Limb (tissue), 2 donors: ENCODE measurements at regions not wholly inside any gene's neighbourhood (a gene's known extent, or its start where the extent isn't known, plus 50 kb on each side); places are given as distances from the start of the nearest gene placed in this dataset.

Experiments used
- DNase-seq, 2 donors: peaks; one replicate each; pipeline ENCODE4 v3.0.0-alpha.2; 2016; ENCODE audit errors: extremely low spot score in 2 of 2

DNA sequence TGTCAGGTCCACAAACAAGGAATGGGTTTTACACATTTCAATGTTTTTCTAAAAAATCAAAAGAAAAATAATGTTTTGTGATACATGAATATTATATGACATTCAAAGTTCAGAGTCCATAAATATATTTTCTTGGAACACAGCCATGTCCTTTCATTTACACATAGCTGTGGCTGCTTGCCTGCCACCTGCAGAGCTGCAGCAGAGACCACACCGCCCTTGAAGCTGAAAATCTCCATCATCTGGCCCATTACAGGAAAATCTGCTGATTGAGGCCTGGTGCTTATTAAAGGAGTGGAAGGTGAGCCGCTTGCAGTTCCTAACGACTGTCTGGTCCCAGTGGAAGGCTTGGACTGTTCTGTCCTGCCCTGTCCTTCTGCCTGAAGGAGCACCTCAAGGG is 232.6 kb upstream of the ADAMTS16 start:
- DNase-seq, result no peak

DNA sequence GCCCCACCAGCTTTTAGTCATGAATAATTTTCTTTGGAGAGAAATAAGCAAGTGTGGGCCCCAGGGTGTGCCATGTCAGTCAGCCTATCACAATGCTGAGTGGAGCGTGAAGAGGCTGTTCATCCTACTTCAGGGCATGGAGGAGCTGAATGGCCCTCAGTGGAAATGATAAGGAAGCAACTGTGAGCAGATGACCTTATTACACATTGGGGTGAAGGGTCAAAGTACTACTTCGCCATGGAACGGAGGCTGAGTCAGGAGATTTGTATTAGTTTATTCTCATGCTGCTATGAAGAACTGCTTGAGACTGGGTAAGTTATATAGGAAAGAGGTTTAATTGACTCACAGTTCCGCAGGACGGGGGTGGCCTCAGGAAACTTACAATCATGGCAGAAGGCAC is 231.0 kb upstream of the ADAMTS16 start:
- DNase-seq, result no peak

- DNase-seq, result no peak
Observed at GRCh38 chr5:4911646-4912403, 228.3 kb upstream of the ADAMTS16 start.

- DNase-seq, result no peak
Observed at GRCh38 chr5:4921929-4922328, 218.2 kb upstream of the ADAMTS16 start.

GRCh38 chr5:4924577-4924976 is 215.6 kb upstream of the ADAMTS16 start:
- no peak for DNase-seq

DNA sequence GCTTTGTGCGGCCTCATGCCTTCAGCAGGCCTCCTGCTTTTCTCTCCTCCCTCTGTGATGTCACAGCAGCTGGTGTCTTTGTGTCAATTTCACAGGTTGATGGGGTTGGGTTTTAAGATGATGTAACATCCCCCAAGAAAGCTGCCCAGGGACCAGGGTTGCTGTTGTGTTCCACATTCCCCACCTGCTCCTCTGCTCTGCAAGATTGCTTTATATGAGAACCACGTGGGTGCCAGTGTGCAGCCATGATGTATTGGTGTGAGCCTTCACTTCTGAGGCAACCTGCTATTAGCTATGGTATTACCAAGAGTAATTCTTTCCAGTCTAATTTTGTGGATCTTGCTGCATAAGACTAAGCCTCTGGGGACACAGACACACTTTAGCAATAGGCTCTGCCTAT is 213.0 kb upstream of the ADAMTS16 start:
- no peak for DNase-seq

GRCh38 chr5:4928409-4928808 is 211.7 kb upstream of the ADAMTS16 start:
- no peak for DNase-seq

DNA sequence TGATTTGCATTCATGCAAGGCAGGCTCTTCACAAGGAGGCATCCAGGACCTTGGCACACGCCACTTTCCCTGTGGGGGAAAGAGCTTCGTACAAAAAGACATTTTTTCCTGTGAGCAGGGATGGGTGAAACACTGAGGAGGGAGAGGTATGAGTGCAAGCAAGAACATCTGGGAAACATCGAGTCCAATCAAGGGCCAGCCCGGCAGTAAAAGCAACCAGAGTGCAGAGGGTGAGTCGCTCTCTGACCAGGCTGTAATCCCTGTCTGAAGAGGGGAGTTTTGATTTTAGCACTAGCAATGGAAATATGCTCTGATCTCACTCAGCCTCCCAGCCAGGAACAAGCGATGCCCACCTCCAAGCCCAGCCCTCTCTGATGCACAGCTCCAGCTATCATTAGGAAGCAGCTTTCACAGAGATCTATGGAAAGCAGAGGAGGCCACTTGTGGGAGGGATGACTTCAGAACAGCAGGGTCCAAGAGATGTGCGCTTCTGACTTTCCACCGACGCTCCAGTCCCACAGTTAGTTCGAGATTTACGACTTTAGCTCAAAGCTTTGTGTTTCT is 211.0 kb upstream of the ADAMTS16 start:
- DNase-seq, result no peak

- peak in 1 of 2 donors; percentile 46 for DNase-seq
Observed at GRCh38 chr5:4939042-4939781, 200.9 kb upstream of the ADAMTS16 start.

- no peak for DNase-seq
Observed at GRCh38 chr5:4941161-4941560, 199.0 kb upstream of the ADAMTS16 start.

- peak in 1 of 2 donors; percentile 57 for DNase-seq
Observed at GRCh38 chr5:4941957-4942830, 197.9 kb upstream of the ADAMTS16 start.

- DNase-seq, result no peak
Observed at GRCh38 chr5:4942831-4943178, 197.3 kb upstream of the ADAMTS16 start.

DNA sequence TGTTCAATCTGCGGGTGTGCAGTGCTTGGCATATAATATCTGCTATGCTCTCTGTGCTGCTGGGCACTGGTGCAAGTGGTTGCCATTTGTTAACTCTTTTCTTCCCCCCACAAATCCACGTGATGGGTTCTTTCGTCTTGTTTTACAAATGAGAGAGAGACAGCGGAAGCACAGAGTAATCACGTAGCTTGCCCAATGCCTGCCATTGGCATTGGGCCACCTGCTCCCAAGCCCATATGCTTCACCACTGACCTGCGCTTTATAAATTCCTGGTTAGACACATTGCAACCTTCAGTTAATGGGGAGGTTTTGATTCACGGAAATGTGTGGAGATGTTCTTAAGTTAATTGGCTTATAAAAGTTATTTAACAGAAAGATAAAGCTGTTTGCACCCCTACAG is 194.8 kb upstream of the ADAMTS16 start:
- no peak for DNase-seq

- DNase-seq, result no peak
Observed at GRCh38 chr5:4947106-4947505, 193.0 kb upstream of the ADAMTS16 start.

- DNase-seq, result no peak
Observed at GRCh38 chr5:4947893-4948536, 192.1 kb upstream of the ADAMTS16 start.

DNA sequence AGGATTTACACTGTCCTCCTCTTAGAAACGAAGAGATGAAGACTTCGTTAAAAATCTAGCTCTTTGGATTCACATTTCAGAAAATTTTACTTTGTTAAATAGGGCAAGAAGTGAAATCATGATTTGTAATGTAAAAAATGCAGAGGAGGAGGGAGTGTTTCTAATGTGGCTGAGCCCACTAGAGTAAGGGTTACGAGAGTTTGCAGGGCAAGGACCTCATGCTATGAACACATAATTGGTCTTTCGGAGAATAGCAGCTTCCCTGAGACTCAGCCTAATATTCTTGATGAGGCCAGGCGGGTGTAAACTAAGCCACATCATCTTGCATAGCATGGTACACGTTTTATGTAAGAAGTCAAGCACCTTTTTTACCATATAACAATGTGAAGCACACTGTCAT is 191.0 kb upstream of the ADAMTS16 start:
- DNase-seq, result no peak

GRCh38 chr5:4953576-4953975 is 186.6 kb upstream of the ADAMTS16 start:
- DNase-seq, result no peak

- DNase-seq, result no peak
Observed at GRCh38 chr5:4954048-4954447, 186.1 kb upstream of the ADAMTS16 start.

- DNase-seq, result no peak
Observed at GRCh38 chr5:4963265-4963664, 176.9 kb upstream of the ADAMTS16 start.

DNA sequence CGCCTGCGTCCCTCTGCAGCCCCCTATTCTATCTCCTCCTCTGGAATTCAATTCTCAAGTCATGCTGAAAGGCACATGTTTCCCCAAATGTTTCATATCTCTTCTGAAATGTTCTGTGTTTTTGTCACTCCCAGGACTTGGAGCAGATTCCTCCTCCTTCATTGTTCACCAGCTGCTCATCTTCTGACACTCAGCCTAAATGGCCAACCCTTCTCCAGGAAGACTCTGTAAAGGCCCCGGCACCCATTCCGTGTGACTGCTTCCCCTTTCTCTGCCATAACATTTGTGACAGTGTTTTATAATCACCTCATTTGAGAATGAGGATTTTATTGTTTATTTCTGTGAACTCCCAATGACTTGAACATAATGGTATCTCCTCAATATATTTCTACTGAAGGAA is 170.8 kb upstream of the ADAMTS16 start:
- no peak for DNase-seq

- DNase-seq, result no peak
Observed at GRCh38 chr5:4970171-4970570, 170.0 kb upstream of the ADAMTS16 start.
